ENCODE measurements at regions not wholly inside any gene's neighbourhood (a gene's known extent, or its start where the extent isn't known, plus 50 kb on each side); places are given as distances from the start of the nearest gene placed in this dataset.

DNA sequence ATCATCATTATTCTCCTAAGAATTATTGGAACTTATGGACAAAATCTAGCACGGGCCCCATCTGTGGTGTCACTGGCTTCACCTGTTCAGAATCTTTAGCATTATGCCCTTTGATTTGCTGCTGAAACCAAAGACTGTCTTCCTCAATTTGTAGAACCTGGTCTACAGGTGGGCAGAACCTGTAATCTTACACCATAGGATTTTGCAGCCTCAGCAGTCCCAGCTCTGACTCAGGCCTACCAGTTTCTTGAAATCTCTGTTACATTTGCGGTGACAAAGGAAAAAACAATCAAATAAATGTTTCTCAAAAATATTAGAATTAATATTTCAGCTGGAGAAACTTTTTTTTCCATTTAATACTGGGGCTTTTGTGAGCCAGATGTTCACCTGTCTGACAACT, 86.1 kb downstream of the EPDR1 start:
- TF ChIP-seq, protein P1, sequence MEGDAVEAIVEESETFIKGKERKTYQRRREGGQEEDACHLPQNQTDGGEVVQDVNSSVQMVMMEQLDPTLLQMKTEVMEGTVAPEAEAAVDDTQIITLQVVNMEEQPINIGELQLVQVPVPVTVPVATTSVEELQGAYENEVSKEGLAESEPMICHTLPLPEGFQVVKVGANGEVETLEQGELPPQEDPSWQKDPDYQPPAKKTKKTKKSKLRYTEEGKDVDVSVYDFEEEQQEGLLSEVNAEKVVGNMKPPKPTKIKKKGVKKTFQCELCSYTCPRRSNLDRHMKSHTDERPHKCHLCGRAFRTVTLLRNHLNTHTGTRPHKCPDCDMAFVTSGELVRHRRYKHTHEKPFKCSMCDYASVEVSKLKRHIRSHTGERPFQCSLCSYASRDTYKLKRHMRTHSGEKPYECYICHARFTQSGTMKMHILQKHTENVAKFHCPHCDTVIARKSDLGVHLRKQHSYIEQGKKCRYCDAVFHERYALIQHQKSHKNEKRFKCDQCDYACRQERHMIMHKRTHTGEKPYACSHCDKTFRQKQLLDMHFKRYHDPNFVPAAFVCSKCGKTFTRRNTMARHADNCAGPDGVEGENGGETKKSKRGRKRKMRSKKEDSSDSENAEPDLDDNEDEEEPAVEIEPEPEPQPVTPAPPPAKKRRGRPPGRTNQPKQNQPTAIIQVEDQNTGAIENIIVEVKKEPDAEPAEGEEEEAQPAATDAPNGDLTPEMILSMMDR (IDR thresholded peaks at IDR 0.05) = no peak
- no peak for TF ChIP-seq POLR2A (IDR thresholded peaks at IDR 0.05)
